H9 (cell line): ENCODE measurements at regions not wholly inside any gene's neighbourhood (a gene's known extent, or its start where the extent isn't known, plus 50 kb on each side); places are given as distances from the start of the nearest gene placed in this dataset.

Experiments used
- DNase-seq: peaks from one replicate; pipeline ENCODE4 v3.0.0-alpha.2; 2017
- H2AFZ ChIP-seq: one replicate; pipeline ENCODE4 v1.6.1; 2013; ENCODE audit warnings: mild to moderate bottlenecking, low read length, control low read depth, moderate library complexity
- H2AK5ac ChIP-seq: 2 replicates; pipeline ENCODE4 v1.6.1; 2013; ENCODE audit warnings: low read length, control low read depth, mixed read lengths; ENCODE audit not compliant: insufficient read length
- H2BK120ac ChIP-seq: one replicate; pipeline ENCODE4 v1.6.1; 2013; ENCODE audit warnings: low read depth, mild to moderate bottlenecking, low read length, control low read depth, inconsistent platforms; ENCODE audit not compliant: poor library complexity, severe bottlenecking
- H2BK12ac ChIP-seq: 2 replicates; pipeline ENCODE4 v1.6.1; 2013; ENCODE audit warnings: low read length, control low read depth, mixed read lengths, low read depth; ENCODE audit not compliant: insufficient read length
- H2BK15ac ChIP-seq: 2 replicates; pipeline ENCODE4 v1.6.1; 2013; ENCODE audit warnings: low read depth, low read length, control low read depth
- H2BK20ac ChIP-seq: one replicate; pipeline ENCODE4 v1.6.1; 2013; ENCODE audit warnings: low read depth, mild to moderate bottlenecking, low read length, control low read depth, inconsistent platforms; ENCODE audit not compliant: poor library complexity, severe bottlenecking
- H2BK5ac ChIP-seq: 2 replicates; pipeline ENCODE4 v1.6.1; 2013; ENCODE audit warnings: low read length, control low read depth, mixed read lengths; ENCODE audit not compliant: insufficient read length
- H3K14ac ChIP-seq: 2 replicates; pipeline ENCODE4 v1.6.1; 2013; ENCODE audit warnings: low read length, control low read depth; ENCODE audit not compliant: insufficient read depth
- H3K18ac ChIP-seq: 2 replicates; pipeline ENCODE4 v1.6.1; 2013; ENCODE audit warnings: low read depth, mild to moderate bottlenecking, mixed read lengths, low read length, control low read depth; ENCODE audit not compliant: insufficient read length
- H3K23ac ChIP-seq: 2 replicates; pipeline ENCODE4 v1.6.1; 2013; ENCODE audit warnings: low read length, control low read depth, mixed read lengths, low read depth; ENCODE audit not compliant: insufficient read length
- H3K23me2 ChIP-seq: 2 replicates; pipeline ENCODE4 v1.6.1; 2013; ENCODE audit warnings: low read depth, mild to moderate bottlenecking, mixed read lengths, low read length, control low read depth; ENCODE audit not compliant: insufficient read length, poor library complexity, severe bottlenecking
- H3K27ac ChIP-seq: 2 replicates; pipeline ENCODE4 v1.5.1; 2013; ENCODE audit warnings: low read length, control low read depth, mixed read lengths, low read depth; ENCODE audit not compliant: insufficient read length
- H3K27me3 ChIP-seq: 2 replicates; pipeline ENCODE4 v1.6.1; 2013; ENCODE audit warnings: low read length, control low read depth, inconsistent platforms; ENCODE audit not compliant: insufficient read depth
- H3K4ac ChIP-seq: 2 replicates; pipeline ENCODE4 v1.6.1; 2013; ENCODE audit warnings: low read depth, mild to moderate bottlenecking, control low read depth, inconsistent platforms, low read length, moderate library complexity
- H3K4me1 ChIP-seq: 2 replicates; pipeline ENCODE4 v1.6.1; 2013; ENCODE audit warnings: low read length, control low read depth, inconsistent platforms; ENCODE audit not compliant: insufficient read depth
- H3K4me2 ChIP-seq: 2 replicates; pipeline ENCODE4 v1.6.1; 2013; ENCODE audit warnings: low read length, control low read depth, mixed read lengths; ENCODE audit not compliant: insufficient read length, insufficient read depth
- H3K56ac ChIP-seq: 2 replicates; pipeline ENCODE4 v1.6.1; 2013; ENCODE audit warnings: low read depth, mild to moderate bottlenecking, mixed read lengths, low read length, control low read depth; ENCODE audit not compliant: insufficient read length
- H3K79me1 ChIP-seq: 2 replicates; pipeline ENCODE4 v1.6.1; 2013; ENCODE audit warnings: low read depth, mild to moderate bottlenecking, moderate library complexity, low read length, control low read depth, inconsistent platforms; ENCODE audit not compliant: insufficient read depth, poor library complexity, severe bottlenecking
- H3K79me2 ChIP-seq: 2 replicates; pipeline ENCODE4 v1.6.1; 2013; ENCODE audit warnings: low read length, control low read depth, inconsistent platforms; ENCODE audit not compliant: insufficient read depth
- H3K9ac ChIP-seq: 2 replicates; pipeline ENCODE4 v1.6.1; 2013; ENCODE audit warnings: low read length, control low read depth, mixed read lengths; ENCODE audit not compliant: insufficient read length; ENCODE audit errors: extremely low read depth
- H3K9me3 ChIP-seq: one replicate; pipeline ENCODE4 v1.6.1; 2013; ENCODE audit warnings: low read depth, low read length, inconsistent platforms; ENCODE audit not compliant: control insufficient read depth
- H3T11ph ChIP-seq: one replicate; pipeline ENCODE4 v1.6.1; 2013; ENCODE audit warnings: mild to moderate bottlenecking, low read length, control low read depth, inconsistent platforms
- H4K20me1 ChIP-seq: one replicate; pipeline ENCODE4 v1.6.1; 2013; ENCODE audit not compliant: control insufficient read depth, insufficient read length, insufficient read depth
- H4K5ac ChIP-seq: 2 replicates; pipeline ENCODE4 v1.6.1; 2013; ENCODE audit warnings: low read depth, mild to moderate bottlenecking, mixed read lengths, low read length, control low read depth; ENCODE audit not compliant: insufficient read length
- H4K8ac ChIP-seq: replicated peaks from 2 replicates; pipeline ENCODE4 v1.6.1; 2013; ENCODE audit warnings: low read length, control low read depth, mixed read lengths, low read depth; ENCODE audit not compliant: insufficient read length
- H4K91ac ChIP-seq: 2 replicates; pipeline ENCODE4 v1.6.1; 2013; ENCODE audit warnings: low read depth, mild to moderate bottlenecking, moderate library complexity, mixed read lengths, low read length, control low read depth; ENCODE audit not compliant: insufficient read length
- H3K27ac Mint-ChIP-seq, 3 experiments: 2 replicates in 2 of 3; 3 replicates in 1 of 3; pipeline ENCODE4 v1.8.0; 2020 to 2021; ENCODE audit warnings: mixed read lengths in 3 of 3, mild to moderate bottlenecking in 1 of 3, moderate library complexity in 1 of 3
- H3K27me3 Mint-ChIP-seq: 2 replicates; pipeline ENCODE4 v1.8.0; 2021; ENCODE audit warnings: low read depth, mild to moderate bottlenecking, moderate library complexity, mixed read lengths
- H3K36me3 Mint-ChIP-seq, 3 experiments: 2 replicates in 2 of 3; 3 replicates in 1 of 3; pipeline ENCODE4 v1.8.0; 2020 to 2021; ENCODE audit warnings: low read depth in 3 of 3, mixed read lengths in 3 of 3; ENCODE audit not compliant: insufficient read depth in 1 of 3
- H3K4me1 Mint-ChIP-seq, 2 experiments: 2 replicates each; pipeline ENCODE4 v1.8.0; 2020; ENCODE audit warnings: mixed read lengths in 2 of 2
- H3K4me3 Mint-ChIP-seq, 2 experiments: 2 replicates in 1 of 2; 3 replicates in 1 of 2; pipeline ENCODE4 v1.8.0; 2020 to 2021; ENCODE audit warnings: mild to moderate bottlenecking in 2 of 2, mixed read lengths in 2 of 2, moderate library complexity in 1 of 2
- H3K9me3 Mint-ChIP-seq, 2 experiments: 2 replicates in 1 of 2; 3 replicates in 1 of 2; pipeline ENCODE4 v1.8.0; 2020; ENCODE audit warnings: mild to moderate bottlenecking in 2 of 2, mixed read lengths in 2 of 2, moderate library complexity in 1 of 2
- WGBS: extraction: QIAGEN DNeasy Blood & Tissue Kit; methylation state at CpG from one replicate; pipeline ENCODE4 v1.1.7; 2013; ENCODE audit warnings: missing lambda C conversion rate, low lambda C conversion rate, mixed read lengths; ENCODE audit not compliant: insufficient read length; ENCODE audit errors: extremely low coverage; 5-methylcytosine and 5-hydroxymethylcytosine counted together
- TF ChIP-seq, protein P1 (sequence below): fragments of 200-600 bp; sonication (generic); conservative IDR thresholded peaks from 3 replicates; pipeline ENCODE4 v1.8.0; 2021; ENCODE audit warnings: antibody characterized with exemption, mild to moderate bottlenecking

DNA sequence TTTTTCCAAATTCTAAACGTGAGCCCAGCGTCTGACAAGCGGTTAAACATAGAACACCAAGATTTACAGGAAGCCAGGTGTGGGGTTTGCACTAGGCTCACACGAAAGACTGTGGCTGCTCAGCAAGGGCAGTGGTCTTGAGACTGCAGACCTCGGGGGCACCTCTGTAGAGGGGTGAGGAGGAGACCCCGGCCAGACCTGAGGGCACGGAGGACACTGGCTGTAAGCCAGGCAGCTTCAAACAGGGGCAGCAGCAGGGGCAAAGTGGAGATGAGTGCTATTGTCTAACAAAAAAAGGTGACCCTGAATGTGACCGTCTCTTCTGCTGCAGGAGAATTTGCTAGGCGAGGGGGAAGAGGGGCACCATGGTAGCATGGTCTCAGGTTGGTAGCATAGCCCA is 140.3 kb downstream of the CYP26B1 start:
- Mint-ChIP-seq H3K27ac (no peak overlapping the region; a peak in 2 of 7 replicates), H3K4me1 (peaks cover 0 to 4% of the 10 kb centered on the region in 2 experiments; a peak in 3 of 4 replicates)

More for the DNA sequence above, 140.3 kb downstream of the CYP26B1 start:
- Mint-ChIP-seq H3K36me3 (no peaks in the 10 kb centered on the region), H3K9me3 (no peaks in the 10 kb centered on the region), H3K27me3 (peaks cover 3% of the 10 kb centered on the region), H3K4me3 (no peak overlapping the region)
- Histone ChIP-seq H2AFZ (no peak overlapping the region), H2BK120ac (no peak overlapping the region), H2BK12ac (no peak overlapping the region), H3K79me1 (no peaks in the 10 kb centered on the region), H4K20me1 (no peaks in the 10 kb centered on the region), H2BK15ac (no peak overlapping the region), H4K8ac (no peak overlapping the region), H3K9ac (no peak overlapping the region), H2BK20ac (no peak overlapping the region), H2AK5ac (no peak overlapping the region), H3K23ac (no peak overlapping the region), H3K18ac (no peak overlapping the region), H3T11ph (no peak overlapping the region), H3K27me3 (no peaks in the 10 kb centered on the region), H3K14ac (no peak overlapping the region), H4K91ac (no peak overlapping the region), H3K56ac (no peak overlapping the region), H3K4ac (no peak overlapping the region), H3K4me2 (no peak overlapping the region), H3K79me2 (no peaks in the 10 kb centered on the region), H4K5ac (no peak overlapping the region), H3K23me2 (no peaks in the 10 kb centered on the region), H3K4me1 (0 out of 2 replicates have a peak, but pooled peaks cover 3% of the 10 kb centered on the region), H3K9me3 (no peaks in the 10 kb centered on the region), H3K27ac (no peak overlapping the region), H2BK5ac (no peak overlapping the region)
- no peak for DNase-seq
- WGBS, result no CpG with 5 or more reads among the region's 9 CpGs
- TF ChIP-seq, protein P1, sequence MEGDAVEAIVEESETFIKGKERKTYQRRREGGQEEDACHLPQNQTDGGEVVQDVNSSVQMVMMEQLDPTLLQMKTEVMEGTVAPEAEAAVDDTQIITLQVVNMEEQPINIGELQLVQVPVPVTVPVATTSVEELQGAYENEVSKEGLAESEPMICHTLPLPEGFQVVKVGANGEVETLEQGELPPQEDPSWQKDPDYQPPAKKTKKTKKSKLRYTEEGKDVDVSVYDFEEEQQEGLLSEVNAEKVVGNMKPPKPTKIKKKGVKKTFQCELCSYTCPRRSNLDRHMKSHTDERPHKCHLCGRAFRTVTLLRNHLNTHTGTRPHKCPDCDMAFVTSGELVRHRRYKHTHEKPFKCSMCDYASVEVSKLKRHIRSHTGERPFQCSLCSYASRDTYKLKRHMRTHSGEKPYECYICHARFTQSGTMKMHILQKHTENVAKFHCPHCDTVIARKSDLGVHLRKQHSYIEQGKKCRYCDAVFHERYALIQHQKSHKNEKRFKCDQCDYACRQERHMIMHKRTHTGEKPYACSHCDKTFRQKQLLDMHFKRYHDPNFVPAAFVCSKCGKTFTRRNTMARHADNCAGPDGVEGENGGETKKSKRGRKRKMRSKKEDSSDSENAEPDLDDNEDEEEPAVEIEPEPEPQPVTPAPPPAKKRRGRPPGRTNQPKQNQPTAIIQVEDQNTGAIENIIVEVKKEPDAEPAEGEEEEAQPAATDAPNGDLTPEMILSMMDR, result no peak
